GM12875 (cell line): ENCODE measurements at regions not wholly inside any gene's neighbourhood (a gene's known extent, or its start where the extent isn't known, plus 50 kb on each side); places are given as distances from the start of the nearest gene placed in this dataset.

Source experiments
- H3K4me3 ChIP-seq: one replicate; pipeline ENCODE4 v1.5.1; 2011; ENCODE audit warnings: low read depth, low read length, control low read depth
- CTCF ChIP-seq: IDR thresholded peaks from 2 replicates; pipeline ENCODE4 v1.5.1; 2011; ENCODE audit warnings: low read depth, mild to moderate bottlenecking, control low read depth, inconsistent platforms, low read length, moderate library complexity, borderline replicate concordance; ENCODE audit not compliant: insufficient read depth

DNA sequence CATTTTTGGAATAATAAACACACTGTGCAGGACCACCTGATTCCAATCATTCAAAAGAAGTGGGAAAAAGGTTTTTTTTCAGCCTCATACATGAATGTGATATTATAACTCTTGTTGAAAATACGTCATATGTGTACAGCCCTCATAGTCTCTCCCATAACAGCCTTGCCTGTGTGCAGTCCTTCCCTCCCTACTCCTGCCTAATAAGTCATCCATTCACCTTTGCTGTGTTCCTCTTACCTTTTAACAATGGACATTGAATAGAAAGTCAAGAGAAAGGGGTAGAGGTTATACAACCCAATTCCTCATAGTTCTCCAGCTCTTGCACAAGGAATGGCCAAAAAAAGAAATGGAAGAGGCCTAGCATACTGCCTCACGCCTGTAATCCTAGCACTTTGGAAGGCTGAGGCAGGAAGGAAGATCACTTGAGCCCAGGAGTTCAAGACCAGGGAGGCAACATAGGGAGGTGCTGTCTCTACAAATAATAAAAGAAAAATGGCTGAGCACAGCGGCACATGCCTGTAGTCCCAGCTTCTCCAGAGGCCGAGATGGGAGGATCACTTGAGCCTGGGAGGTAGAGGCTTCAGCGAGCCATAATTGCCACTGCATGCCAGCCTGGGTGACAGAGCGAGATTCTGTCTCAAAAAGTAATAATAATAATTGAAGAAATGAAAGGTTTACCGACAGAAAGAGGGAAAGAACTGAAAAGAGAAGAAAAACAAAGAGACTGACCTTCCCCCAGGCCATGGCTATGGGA is 356.1 kb upstream of the KIF2A start:
- H3K4me3 ChIP-seq: no peak overlapping the region
- no peak for TF ChIP-seq CTCF

- no peak for TF ChIP-seq CTCF
- no peak overlapping the region for H3K4me3 ChIP-seq
Measured at GRCh38 chr5:61951295-61951694, 354.7 kb upstream of the KIF2A start.

DNA sequence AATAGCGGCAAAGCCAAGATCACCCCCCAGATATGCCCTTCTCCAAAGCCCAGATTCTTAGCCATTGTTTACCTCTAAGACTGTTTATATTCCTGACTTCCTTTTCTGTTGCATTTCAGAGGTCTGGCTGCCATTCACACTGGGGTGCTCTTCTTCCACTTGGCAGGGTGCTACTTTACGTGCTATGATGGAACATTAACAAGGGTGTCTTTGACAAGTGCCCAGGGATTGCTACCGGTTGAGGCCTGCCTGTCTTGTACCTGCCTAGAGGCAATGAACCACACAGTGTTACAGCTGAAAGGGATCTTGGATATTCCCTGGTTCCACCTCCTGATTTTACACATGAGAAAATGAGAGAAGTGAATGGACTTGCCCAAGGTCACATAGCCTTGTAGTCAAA is 352.1 kb upstream of the KIF2A start:
- no peak overlapping the region for H3K4me3 ChIP-seq
- no peak for TF ChIP-seq CTCF

DNA sequence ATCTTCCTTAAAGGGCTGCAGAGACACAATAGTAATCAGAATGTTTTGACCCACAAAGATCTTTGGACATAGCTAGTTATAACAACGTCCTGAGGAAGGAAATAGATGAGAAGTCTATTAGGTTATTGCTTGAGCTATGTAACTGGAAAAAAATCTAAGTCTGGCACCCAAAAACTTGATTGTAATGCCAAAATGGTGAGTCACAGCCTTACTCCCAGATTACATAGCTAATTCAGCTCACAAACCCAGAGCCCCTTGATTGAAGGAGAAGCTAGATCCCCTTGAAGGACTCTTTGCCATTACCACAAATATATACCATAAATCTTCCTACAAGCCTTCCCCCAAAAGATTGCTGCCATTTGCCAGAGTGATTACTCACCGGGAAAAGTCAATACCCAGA is 341.8 kb upstream of the KIF2A start:
- TF ChIP-seq CTCF: no peak
- H3K4me3 ChIP-seq: no peak overlapping the region

DNA sequence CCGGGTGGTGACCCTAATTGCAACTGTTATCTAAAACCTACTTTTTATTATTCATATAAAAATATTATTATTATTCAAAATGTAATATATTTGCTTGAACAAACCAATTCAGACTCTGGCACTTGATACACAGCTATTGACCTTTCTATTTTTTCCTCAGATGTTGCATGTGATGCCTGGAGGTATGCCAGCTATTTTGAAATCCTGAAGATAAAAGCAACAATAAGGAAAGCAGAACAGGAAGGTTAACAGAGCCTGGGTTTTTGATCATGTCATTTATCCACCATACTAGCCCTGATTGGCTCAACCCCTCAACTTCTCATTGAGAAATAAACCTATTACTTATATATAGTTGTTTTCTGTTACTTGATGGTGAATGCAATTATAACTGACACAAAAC is 340.9 kb upstream of the KIF2A start:
- H3K4me3 ChIP-seq: no peak overlapping the region
- TF ChIP-seq CTCF: no peak

DNA sequence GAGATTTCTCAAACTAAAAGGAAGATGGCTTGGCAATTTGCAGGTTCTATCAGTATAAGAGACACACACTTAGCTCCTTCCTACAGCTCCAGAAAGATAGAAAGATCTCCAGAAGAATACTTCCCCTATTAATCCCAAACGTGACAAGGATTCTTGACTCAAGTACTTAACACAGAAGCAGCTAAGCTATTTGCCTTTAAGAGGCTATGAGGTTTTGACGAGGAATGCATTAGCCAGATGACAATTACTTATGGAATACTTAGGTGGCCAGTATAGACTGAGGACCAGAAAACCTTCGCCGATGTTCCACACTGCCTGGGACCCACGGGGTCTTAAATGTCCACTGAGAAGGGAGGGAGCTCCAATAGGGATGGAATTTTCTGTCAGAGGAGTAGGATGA is 340.5 kb upstream of the KIF2A start:
- TF ChIP-seq CTCF: no peak
- H3K4me3 ChIP-seq: no peak overlapping the region

- TF ChIP-seq CTCF: no peak
- H3K4me3 ChIP-seq: no peak overlapping the region
Measured at GRCh38 chr5:61966296-61966955, 339.6 kb upstream of the KIF2A start.
